LNCaP clone FGC (cell line): ENCODE measurements at regions not wholly inside any gene's neighbourhood (a gene's known extent, or its start where the extent isn't known, plus 50 kb on each side); places are given as distances from the start of the nearest gene placed in this dataset.

Source experiments
- DNase-seq: peaks from one replicate; pipeline ENCODE4 v3.0.0-alpha.2; 2011; ENCODE audit warnings: low read depth
- H3K4me3 ChIP-seq: 2 replicates; pipeline ENCODE4 v1.5.1; 2011; ENCODE audit warnings: mild to moderate bottlenecking, low read depth, low read length, control low read depth
- TF ChIP-seq, protein P1 (sequence below): IDR thresholded peaks from 2 replicates; pipeline ENCODE4 v1.5.1; 2012; ENCODE audit warnings: mild to moderate bottlenecking; ENCODE audit not compliant: control insufficient read depth, insufficient read depth; ENCODE audit errors: extremely low read depth

DNA sequence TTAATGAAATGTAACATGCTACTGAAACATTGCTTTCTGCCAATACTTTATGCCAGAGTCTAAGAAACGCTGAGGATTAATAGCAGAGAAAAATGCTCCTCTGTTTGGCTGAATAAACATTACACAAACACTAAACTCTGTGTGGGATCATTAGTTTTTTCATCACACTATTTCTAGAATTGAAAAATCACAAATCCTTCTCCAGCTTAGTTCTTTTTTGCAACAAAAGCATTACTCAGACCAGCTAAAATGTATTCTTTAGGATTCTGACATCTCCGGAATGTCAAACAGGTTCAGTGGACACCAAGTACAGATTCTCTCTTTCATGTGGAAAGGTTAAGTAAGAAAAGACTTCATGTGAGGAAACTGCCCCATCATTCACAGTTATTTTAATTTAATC is 226.9 kb downstream of the SIM1 start:
- TF ChIP-seq, protein P1, sequence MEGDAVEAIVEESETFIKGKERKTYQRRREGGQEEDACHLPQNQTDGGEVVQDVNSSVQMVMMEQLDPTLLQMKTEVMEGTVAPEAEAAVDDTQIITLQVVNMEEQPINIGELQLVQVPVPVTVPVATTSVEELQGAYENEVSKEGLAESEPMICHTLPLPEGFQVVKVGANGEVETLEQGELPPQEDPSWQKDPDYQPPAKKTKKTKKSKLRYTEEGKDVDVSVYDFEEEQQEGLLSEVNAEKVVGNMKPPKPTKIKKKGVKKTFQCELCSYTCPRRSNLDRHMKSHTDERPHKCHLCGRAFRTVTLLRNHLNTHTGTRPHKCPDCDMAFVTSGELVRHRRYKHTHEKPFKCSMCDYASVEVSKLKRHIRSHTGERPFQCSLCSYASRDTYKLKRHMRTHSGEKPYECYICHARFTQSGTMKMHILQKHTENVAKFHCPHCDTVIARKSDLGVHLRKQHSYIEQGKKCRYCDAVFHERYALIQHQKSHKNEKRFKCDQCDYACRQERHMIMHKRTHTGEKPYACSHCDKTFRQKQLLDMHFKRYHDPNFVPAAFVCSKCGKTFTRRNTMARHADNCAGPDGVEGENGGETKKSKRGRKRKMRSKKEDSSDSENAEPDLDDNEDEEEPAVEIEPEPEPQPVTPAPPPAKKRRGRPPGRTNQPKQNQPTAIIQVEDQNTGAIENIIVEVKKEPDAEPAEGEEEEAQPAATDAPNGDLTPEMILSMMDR, result no peak
- DNase-seq, result no peak
- H3K4me3 ChIP-seq, result no peak overlapping the region

DNA sequence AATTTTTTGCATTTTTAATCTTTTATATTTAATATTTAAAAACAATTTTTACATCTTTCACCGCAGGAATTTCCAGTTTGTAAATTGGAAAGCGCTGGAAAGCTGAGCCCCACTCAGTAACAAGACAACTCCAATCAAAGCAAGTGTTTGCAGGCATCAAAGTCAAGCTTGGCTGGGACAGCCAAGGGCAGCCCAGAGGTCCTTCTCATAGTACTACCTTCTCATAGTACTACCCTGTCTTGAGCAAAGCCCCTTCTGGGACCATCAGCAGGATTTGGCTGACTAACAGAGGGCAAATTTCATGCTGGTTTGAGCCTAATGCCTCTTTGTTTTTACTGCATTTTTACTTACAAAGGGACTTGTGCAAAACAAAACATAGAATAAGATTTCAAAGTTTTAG is 228.3 kb downstream of the SIM1 start:
- TF ChIP-seq, protein P1, result no peak
- no peak overlapping the region for H3K4me3 ChIP-seq
- DNase-seq, result no peak

DNA sequence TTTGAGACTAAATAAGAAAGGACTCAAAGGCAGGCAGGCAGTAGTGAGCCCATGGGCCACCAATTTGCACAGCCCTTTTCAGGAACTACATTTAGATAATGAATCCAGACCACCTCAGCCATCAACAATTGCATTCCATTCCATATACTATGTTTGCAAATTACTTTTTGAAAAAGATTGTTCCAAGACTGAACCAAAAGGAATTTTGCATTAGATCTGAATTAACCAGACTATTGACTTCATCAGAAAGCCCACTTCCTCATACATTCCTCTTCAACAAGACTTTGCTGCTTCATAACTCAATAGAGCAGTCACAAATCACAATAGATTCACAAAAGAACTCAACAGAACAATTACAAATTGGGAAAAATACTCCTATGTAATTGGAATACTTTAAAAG is 229.1 kb downstream of the SIM1 start:
- no peak for DNase-seq
- no peak overlapping the region for H3K4me3 ChIP-seq
- TF ChIP-seq, protein P1, result no peak

DNA sequence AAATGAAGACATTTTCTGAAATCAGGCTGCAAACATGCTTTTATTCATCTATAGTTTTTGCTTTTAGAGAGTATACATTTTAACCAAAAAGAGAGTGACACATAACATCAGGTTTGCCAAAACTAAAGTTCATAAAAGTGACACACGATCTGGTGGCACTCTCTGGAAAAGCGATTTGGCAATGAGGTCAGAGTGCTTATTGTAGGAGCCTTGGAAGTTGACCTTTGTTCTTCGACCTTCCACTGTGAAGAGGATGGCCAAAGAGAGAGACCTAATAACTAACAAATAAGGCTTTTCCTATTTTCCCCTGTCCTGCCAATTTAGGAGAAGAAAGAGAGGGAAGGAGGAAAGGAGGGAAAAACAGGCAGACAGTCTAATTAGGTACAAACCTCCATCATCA is 230.1 kb downstream of the SIM1 start:
- TF ChIP-seq, protein P1, result no peak
- no peak overlapping the region for H3K4me3 ChIP-seq

DNA sequence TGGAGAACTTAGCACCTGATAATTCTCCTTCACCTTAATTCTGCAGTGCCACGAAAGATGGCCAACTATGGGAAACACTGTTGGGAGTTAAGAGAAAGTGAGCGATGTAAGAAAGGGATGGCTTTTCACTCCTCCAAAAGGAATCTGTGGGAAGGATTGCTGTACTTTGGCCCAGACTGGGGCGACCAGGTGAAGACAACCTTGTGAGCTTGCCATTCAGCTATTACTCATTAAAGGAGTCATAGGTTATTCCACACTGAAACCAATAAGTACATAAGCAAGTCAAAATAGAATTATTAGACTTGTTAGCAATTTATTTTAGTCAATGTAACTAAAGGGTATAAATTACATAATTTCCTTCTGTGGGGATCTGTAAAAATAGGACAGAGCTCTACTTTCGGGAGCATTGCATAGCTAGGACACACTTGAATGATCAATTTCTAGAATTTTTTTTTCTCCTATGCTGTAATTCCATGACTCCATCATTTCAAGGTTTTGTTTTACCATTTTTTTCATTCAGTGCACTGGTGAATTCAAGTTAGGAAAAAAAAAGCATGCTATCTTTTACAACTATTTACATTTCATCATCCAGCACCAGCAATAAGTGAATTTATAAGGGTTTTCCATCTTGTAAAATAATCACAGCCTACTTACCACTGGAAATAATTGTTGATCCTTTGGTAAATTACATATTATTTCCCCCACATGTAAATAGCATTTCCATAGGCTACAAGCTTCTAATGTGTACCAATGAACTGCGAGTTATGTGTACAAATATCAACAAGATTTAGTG is 231.7 kb downstream of the SIM1 start:
- peak; percentile 44 for DNase-seq
- no peak overlapping the region for H3K4me3 ChIP-seq
- TF ChIP-seq, protein P1, result no peak

More for the DNA sequence above, 230.1 kb downstream of the SIM1 start:
- no peak for DNase-seq

DNA sequence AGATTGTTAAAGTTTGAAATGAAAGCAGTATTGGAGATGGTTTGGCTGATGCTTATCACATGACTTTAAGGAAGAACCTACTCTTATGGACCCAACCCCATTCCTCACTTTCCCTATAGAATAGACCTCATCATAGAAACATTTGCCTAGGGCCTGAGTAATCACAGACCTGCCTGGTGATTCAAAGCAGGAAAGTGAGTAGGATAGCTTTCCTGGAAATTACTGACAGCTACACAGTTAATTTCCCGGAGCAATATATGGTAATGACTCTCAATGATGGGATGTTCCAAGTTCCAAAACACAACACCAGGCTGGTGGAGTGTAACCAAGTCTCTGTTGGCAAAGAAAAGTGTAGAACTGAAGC is 233.8 kb downstream of the SIM1 start:
- no peak overlapping the region for H3K4me3 ChIP-seq
- no peak for DNase-seq
- TF ChIP-seq, protein P1, result no peak
